Caco-2 (cell line): ENCODE measurements at regions not wholly inside any gene's neighbourhood (a gene's known extent, or its start where the extent isn't known, plus 50 kb on each side); places are given as distances from the start of the nearest gene placed in this dataset.

Experiments
- BruUV-seq: library from RNA; stranded (reverse); fragments of 400-500 nt; replicated peaks from 2 replicates; lab custom pipeline; 2021; lab: Mats Ljungman, UMichigan
- CTCF ChIA-PET: fragments of 300-600 bp; sonication (Branson Sonifier 250); formaldehyde crosslinking; loops from one replicate; lab custom pipeline; 2022; ENCODE audit warnings: antibody characterized with exemption; lab: Charles Lee
- POLR2A ChIA-PET: fragments of 300-600 bp; sonication (Branson Sonifier 250); formaldehyde crosslinking; loops from one replicate; lab custom pipeline; 2022; ENCODE audit warnings: antibody characterized with exemption; lab: Charles Lee
- DNase-seq, 2 experiments: peaks; one replicate each; pipeline versions ENCODE4 v3.0.0 to v3.0.0-alpha.2; 2020 to 2022
- H3K27me3 ChIP-seq: replicated peaks from 2 replicates; pipeline ENCODE4 v1.6.0; 2011; ENCODE audit warnings: low read length; ENCODE audit not compliant: control insufficient read depth, insufficient read depth
- H3K36me3 ChIP-seq: 2 replicates; pipeline ENCODE4 v1.5.1; 2011; ENCODE audit warnings: low read length; ENCODE audit not compliant: control insufficient read depth, insufficient read depth
- H3K4me1 ChIP-seq: fragments of 250-450 bp; sonication (Bioruptor Pico); 2 replicates; pipeline ENCODE4 v1.5.1; 2020; ENCODE audit warnings: mild to moderate bottlenecking
- H3K4me3 ChIP-seq: 2 replicates; pipeline ENCODE4 v1.5.1; 2011; ENCODE audit warnings: low read depth, mild to moderate bottlenecking, control low read depth, low read length
- H3K9me3 ChIP-seq: fragments of 250-450 bp; sonication (Bioruptor Pico); 2 replicates; pipeline ENCODE4 v1.5.1; 2020; ENCODE audit warnings: mild to moderate bottlenecking, moderate library complexity
- H3K27ac Mint-ChIP-seq: one replicate; pipeline ENCODE4 v1.8.0; 2022; ENCODE audit warnings: mixed read lengths; ENCODE audit not compliant: unreplicated experiment
- H3K27me3 Mint-ChIP-seq: one replicate; pipeline ENCODE4 v1.8.0; 2022; ENCODE audit warnings: mixed read lengths; ENCODE audit not compliant: insufficient read depth, unreplicated experiment
- H3K36me3 Mint-ChIP-seq: one replicate; pipeline ENCODE4 v1.8.0; 2022; ENCODE audit warnings: mild to moderate bottlenecking, mixed read lengths; ENCODE audit not compliant: insufficient read depth, unreplicated experiment
- H3K4me1 Mint-ChIP-seq: one replicate; pipeline ENCODE4 v1.8.0; 2022; ENCODE audit warnings: low read depth, mixed read lengths; ENCODE audit not compliant: unreplicated experiment
- H3K4me3 Mint-ChIP-seq: one replicate; pipeline ENCODE4 v1.8.0; 2022; ENCODE audit warnings: mild to moderate bottlenecking, moderate library complexity, mixed read lengths; ENCODE audit not compliant: unreplicated experiment
- H3K9me3 Mint-ChIP-seq: one replicate; pipeline ENCODE4 v1.8.0; 2022; ENCODE audit warnings: mixed read lengths; ENCODE audit not compliant: unreplicated experiment
- CTCF ChIP-seq, 2 experiments: fragments of 200-600 bp in 1 of 2; IDR thresholded peaks; 1 replicate in 1 of 2; 2 replicates in 1 of 2; pipeline versions ENCODE4 v1.5.1 to v1.8.0; 2011 to 2022; ENCODE audit warnings: antibody characterized with exemption in 1 of 2, control low read depth in 1 of 2, inconsistent platforms in 1 of 2, low read depth in 1 of 2, low read length in 1 of 2, mild to moderate bottlenecking in 1 of 2, moderate library complexity in 1 of 2; ENCODE audit not compliant: insufficient read depth in 1 of 2, severe bottlenecking in 1 of 2, unreplicated experiment in 1 of 2
- intact Hi-C: fragments of 100-400 bp; cut with micrococcal nuclease; formaldehyde crosslinking; loops from one replicate; pipeline ENCODE4 v1.10.0; 2022; ENCODE audit not compliant: unreplicated experiment

DNA sequence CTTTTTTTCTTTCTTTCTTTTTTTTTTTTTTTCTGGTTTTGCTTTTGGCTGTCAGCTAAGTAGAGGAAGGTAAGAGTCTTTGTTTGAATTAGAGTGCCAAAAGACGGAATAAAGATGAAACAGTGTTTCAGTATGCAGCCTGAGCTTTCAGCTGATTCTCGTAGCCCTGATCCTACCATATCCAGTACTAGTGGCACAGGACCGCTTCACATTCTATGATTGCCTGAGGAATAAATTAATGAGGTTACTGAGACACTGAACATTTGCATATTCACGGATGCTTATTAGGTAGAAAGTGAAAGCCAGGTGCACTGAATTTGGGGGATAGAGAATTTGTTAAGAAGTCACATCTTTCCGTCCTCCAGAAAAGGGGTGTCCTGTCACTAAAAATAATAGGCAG, 421.5 kb upstream of the POU3F3 start:
- no peak for DNase-seq
- Mint-ChIP-seq H3K27me3 (peaks cover 10% of the 10 kb centered on the region), H3K4me3 (no peak overlapping the region), H3K9me3 (no peaks in the 10 kb centered on the region), H3K36me3 (no peaks in the 10 kb centered on the region), H3K27ac (no peak overlapping the region), H3K4me1 (no peaks in the 10 kb centered on the region)
- Histone ChIP-seq H3K36me3 (no peaks in the 10 kb centered on the region), H3K4me1 (no peaks in the 10 kb centered on the region), H3K4me3 (no peak overlapping the region), H3K9me3 (no peaks in the 10 kb centered on the region), H3K27me3 (no peaks in the 10 kb centered on the region)
- ChIA-PET POLR2A (no interaction called here), CTCF (no interaction called here)
- intact Hi-C loops: no loop called here
- no peak for TF ChIP-seq CTCF (IDR thresholded peaks at IDR 0.05; ENCODE audit: insufficient read depth in 1 of 2, low read depth in 1 of 2, low read length in 1 of 2, severe bottlenecking in 1 of 2, unreplicated experiment in 1 of 2)
- BruUV-seq: no TSS peak

- no peaks in the 10 kb centered on the region for H3K27me3 ChIP-seq
- CTCF ChIA-PET: no interaction called here
Measured at GRCh38 chr2:104432991-104433390, 420.9 kb upstream of the POU3F3 start.

GRCh38 chr2:104433657-104434056, 420.3 kb upstream of the POU3F3 start:
- no peak overlapping the region for H3K27ac Mint-ChIP-seq
- POLR2A ChIA-PET: no interaction called here
- Histone ChIP-seq H3K27me3 (no peaks in the 10 kb centered on the region), H3K9me3 (no peaks in the 10 kb centered on the region), H3K4me1 (no peaks in the 10 kb centered on the region), H3K4me3 (no peak overlapping the region), H3K36me3 (no peaks in the 10 kb centered on the region)
- no peak for TF ChIP-seq CTCF (IDR thresholded peaks at IDR 0.05; ENCODE audit: insufficient read depth in 1 of 2, low read depth in 1 of 2, low read length in 1 of 2, severe bottlenecking in 1 of 2, unreplicated experiment in 1 of 2)
- H3K36me3 Mint-ChIP-seq: no peaks in the 10 kb centered on the region
- no peak overlapping the region for H3K4me3 Mint-ChIP-seq
- peaks cover 8% of the 10 kb centered on the region for H3K27me3 Mint-ChIP-seq
- CTCF ChIA-PET: no interaction called here
- DNase-seq: no peak
- no peaks in the 10 kb centered on the region for H3K4me1 Mint-ChIP-seq
- no TSS peak for BruUV-seq
- H3K9me3 Mint-ChIP-seq: no peaks in the 10 kb centered on the region
- intact Hi-C loops: no loop called here

More at GRCh38 chr2:104432991-104433390, 420.9 kb upstream of the POU3F3 start:
- no peak for DNase-seq
- no peaks in the 10 kb centered on the region for H3K9me3 ChIP-seq
- H3K36me3 ChIP-seq: no peaks in the 10 kb centered on the region
- intact Hi-C loops: no loop called here
- POLR2A ChIA-PET: no interaction called here
- Mint-ChIP-seq H3K4me1 (no peaks in the 10 kb centered on the region), H3K36me3 (no peaks in the 10 kb centered on the region), H3K9me3 (no peaks in the 10 kb centered on the region), H3K27ac (no peak overlapping the region), H3K4me3 (no peak overlapping the region), H3K27me3 (peaks cover 10% of the 10 kb centered on the region)
- BruUV-seq: no TSS peak
- no peaks in the 10 kb centered on the region for H3K4me1 ChIP-seq
- TF ChIP-seq CTCF (IDR thresholded peaks at IDR 0.05; ENCODE audit: insufficient read depth in 1 of 2, low read depth in 1 of 2, low read length in 1 of 2, severe bottlenecking in 1 of 2, unreplicated experiment in 1 of 2): no peak
- H3K4me3 ChIP-seq: no peak overlapping the region
